Right lobe of liver (tissue), 6 donors: ENCODE measurements at regions not wholly inside any gene's neighbourhood (a gene's known extent, or its start where the extent isn't known, plus 50 kb on each side); places are given as distances from the start of the nearest gene placed in this dataset.
"Not testable (repeated sequence)": the region's sequence is repeated elsewhere in the genome, so short reads cannot be mapped to it uniquely, and the experiment has no call there.

Experiments used
- ATAC-seq, 4 donors: fragments of 200-7000 bp; cut with Tn5 transposase; one replicate each; pipeline ENCODE4 v1.9.1; 2020; ENCODE audit warnings: mild to moderate bottlenecking in 4 of 4, moderate library complexity in 4 of 4
- DNase-seq, 3 donors: peaks; one replicate each; pipeline ENCODE4 v3.0.0-alpha.2; 2020
- H3K27ac ChIP-seq, 3 donors: fragments of 200-600 bp; one replicate each; pipeline ENCODE4 v1.8.0; 2022
- H3K27me3 ChIP-seq, 2 donors: fragments of 200-600 bp; one replicate each; pipeline ENCODE4 v1.8.0; 2022
- H3K36me3 ChIP-seq, 4 donors: fragments of 200-600 bp; sonication (generic) in 1 of 4; one replicate each; pipeline versions ENCODE4 v1.5.1 to v1.8.0; 2017 to 2022; ENCODE audit warnings: control low read depth in 1 of 4
- H3K4me1 ChIP-seq, 4 donors: fragments of 200-600 bp; sonication (generic) in 1 of 4; one replicate each; pipeline versions ENCODE4 v1.5.1 to v1.8.0; 2017 to 2022; ENCODE audit warnings: control low read depth in 1 of 4
- H3K4me3 ChIP-seq, 3 donors: fragments of 200-600 bp; one replicate each; pipeline ENCODE4 v1.8.0; 2022
- H3K9me3 ChIP-seq, 4 donors: fragments of 200-600 bp; sonication (generic) in 1 of 4; one replicate each; pipeline versions ENCODE4 v1.5.1 to v1.8.0; 2017 to 2022; ENCODE audit warnings: control low read depth in 1 of 4
- CTCF ChIP-seq, 4 donors: fragments of 200-600 bp in 3 of 4; fragments of 450-650 bp in 1 of 4; IDR thresholded peaks; one replicate each; pipeline versions ENCODE4 v1.5.1 to v1.8.0; 2016 to 2022; ENCODE audit warnings: antibody characterized with exemption in 4 of 4, mild to moderate bottlenecking in 2 of 4
- POLR2A ChIP-seq: fragments of 450-650 bp; IDR thresholded peaks from one replicate; pipeline ENCODE4 v1.6.1; 2017; ENCODE audit warnings: antibody characterized with exemption, mild to moderate bottlenecking
- WGBS: methylation state at CpG from one replicate; pipeline ENCODE4 v1.1.6; 2018; ENCODE audit warnings: low coverage, low lambda C conversion rate; ENCODE audit not compliant: insufficient coverage; ENCODE audit errors: missing lambda C conversion rate; 5-methylcytosine and 5-hydroxymethylcytosine counted together
- intact Hi-C, 2 donors: fragments of 100-400 bp; cut with DNase I; formaldehyde crosslinking; loops; one replicate each; pipeline versions ENCODE4 v1.11.2 to v1.14.1; 2022
- donor health status: DM: no; HTN: yes; CAD: no.
- donor health status: DM: no; HTN: no; CAD: no.
- donor health status: DM: no; HTN: no; CAD: no.
- donor health status: DM: no; HTN: yes; CAD: no.
- donor health status: DM: no; HTN: yes; CAD: no.

GRCh38 chr2:131801210-131801744, 273.6 kb downstream of the CCDC74A start:
- Histone ChIP-seq H3K27ac (no peak overlapping the region), H3K4me1 (peaks cover 0 to 7% (median 0%) of the 10 kb centered on the region in 4 donors), H3K4me3 (no peak overlapping the region), H3K9me3 (no peaks in the 10 kb centered on the region), H3K36me3 (no peaks in the 10 kb centered on the region), H3K27me3 (no peaks in the 10 kb centered on the region)
- no peak for ATAC-seq
- WGBS = no CpG with 5 or more reads among the region's 42 CpGs
- intact Hi-C loops = no loop called here
- peak in 1 of 3 donors; percentile 22 for DNase-seq
- TF ChIP-seq CTCF (IDR thresholded peaks at IDR 0.05) (no peak), POLR2A (no peak)

GRCh38 chr2:131801745-131802350, 274.2 kb downstream of the CCDC74A start:
- H3K27me3 ChIP-seq, H3K4me1 ChIP-seq, H3K9me3 ChIP-seq, H3K36me3 ChIP-seq, intact Hi-C loops, H3K27ac ChIP-seq: not testable (repeated sequence)
- H3K4me3 ChIP-seq = peak overlapping the region in 2 of 3 donors; percentile 34 to 37
- WGBS = 0% methylated on average over 2 of the region's 41 CpGs
- DNase-seq (peak; percentile 69 to 76 (median 73)), ATAC-seq (peak; percentile 84 to 90 (median 86))
- TF ChIP-seq CTCF (IDR thresholded peaks at IDR 0.05) = peak; percentile 56 to 70 (median 64)

- H3K9me3 ChIP-seq, H3K4me1 ChIP-seq, H3K27me3 ChIP-seq, H3K36me3 ChIP-seq, intact Hi-C loops, DNase-seq, H3K27ac ChIP-seq: not testable (repeated sequence)
- peak; percentile 35 to 60 (median 47) for ATAC-seq
- peak overlapping the region in 2 of 3 donors; percentile 34 to 37 for H3K4me3 ChIP-seq
- whole genome bisulfite sequencing = 6% methylated on average over 18 of the region's 34 CpGs
Measured at GRCh38 chr2:131802351-131802836, 274.7 kb downstream of the CCDC74A start.

GRCh38 chr2:131803237-131803636, 275.5 kb downstream of the CCDC74A start:
- intact Hi-C loops = not testable (repeated sequence)

GRCh38 chr2:131812605-131813004, 284.9 kb downstream of the CCDC74A start:
- H3K27ac ChIP-seq, H3K4me3 ChIP-seq, H3K9me3 ChIP-seq, ATAC-seq, H3K4me1 ChIP-seq, H3K36me3 ChIP-seq, DNase-seq, intact Hi-C loops, H3K27me3 ChIP-seq: not testable (repeated sequence)
- 15% methylated on average over 2 of the region's 2 CpGs for WGBS

More at GRCh38 chr2:131803237-131803636, 275.5 kb downstream of the CCDC74A start:
- 25% methylated on average over 4 of the region's 5 CpGs for WGBS
- not testable (repeated sequence) for H3K9me3 ChIP-seq, H3K27ac ChIP-seq, H3K36me3 ChIP-seq, H3K4me3 ChIP-seq, DNase-seq, H3K4me1 ChIP-seq, ATAC-seq, H3K27me3 ChIP-seq

GRCh38 chr2:131813378-131813777, 285.7 kb downstream of the CCDC74A start:
- H3K9me3 ChIP-seq, ATAC-seq, H3K27ac ChIP-seq, H3K4me3 ChIP-seq, H3K27me3 ChIP-seq, H3K4me1 ChIP-seq, DNase-seq, intact Hi-C loops, H3K36me3 ChIP-seq: not testable (repeated sequence)
- 40% methylated on average over 1 of the region's 21 CpGs for WGBS

- H3K36me3 ChIP-seq, H3K9me3 ChIP-seq, H3K27ac ChIP-seq, H3K27me3 ChIP-seq, H3K4me1 ChIP-seq, H3K4me3 ChIP-seq, DNase-seq, intact Hi-C loops: not testable (repeated sequence)
- ATAC-seq = peak in 1 of 4 donors; percentile 26
- no CpG with 5 or more reads among the region's 4 CpGs for WGBS
Measured at GRCh38 chr2:131818267-131818973, 290.7 kb downstream of the CCDC74A start.

- H3K27ac ChIP-seq, H3K4me3 ChIP-seq, ATAC-seq, H3K27me3 ChIP-seq, H3K36me3 ChIP-seq, intact Hi-C loops, H3K9me3 ChIP-seq, H3K4me1 ChIP-seq, DNase-seq: not testable (repeated sequence)
- WGBS = no CpG with 5 or more reads among the region's 3 CpGs
Measured at GRCh38 chr2:131822237-131822721, 294.6 kb downstream of the CCDC74A start.

GRCh38 chr2:131823058-131823457, 295.4 kb downstream of the CCDC74A start:
- WGBS = no CpG with 5 or more reads among the region's 2 CpGs
- H3K36me3 ChIP-seq, H3K27ac ChIP-seq, H3K4me3 ChIP-seq, DNase-seq, H3K4me1 ChIP-seq, H3K27me3 ChIP-seq, H3K9me3 ChIP-seq, ATAC-seq, intact Hi-C loops: not testable (repeated sequence)
